ENCODE measurements at regions not wholly inside any gene's neighbourhood (a gene's known extent, or its start where the extent isn't known, plus 50 kb on each side); places are given as distances from the start of the nearest gene placed in this dataset.

DNA sequence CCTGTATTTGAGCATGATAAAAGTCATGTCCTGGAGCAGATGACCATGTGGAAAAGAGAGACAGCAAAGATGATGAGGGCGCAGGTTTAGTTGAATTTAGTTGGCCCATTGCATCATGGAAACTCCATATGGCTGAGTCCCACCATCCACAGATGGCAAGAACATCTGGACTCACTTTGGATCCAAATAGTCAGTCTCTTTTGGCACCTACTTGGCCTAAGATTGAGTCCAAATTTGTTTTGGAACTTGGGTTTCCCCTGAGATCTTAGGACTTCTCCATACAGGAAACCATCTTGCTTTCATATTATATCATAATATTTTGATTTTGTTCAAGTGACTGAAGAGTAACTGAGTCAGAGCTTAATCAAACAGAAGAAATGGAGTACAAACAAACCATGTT is 217.5 kb downstream of the DRD1 start:
- TF ChIP-seq CTCF (IDR thresholded peaks at IDR 0.05) (no peak), POLR2A (IDR thresholded peaks at IDR 0.05) (no peak)

Measured in right lobe of liver (tissue), 4 donors.